Stimulated activated CD4-positive, alpha-beta T cell treated with anti-CD3 and anti-CD28 coated beads, Interleukin-1b, Interleukin-23, amount 100 ng/mL, for 24 hours (primary cell): ENCODE measurements at regions not wholly inside any gene's neighbourhood (a gene's known extent, or its start where the extent isn't known, plus 50 kb on each side); places are given as distances from the start of the nearest gene placed in this dataset.
A peak's percentile ranks its signal among the peaks of the same experiment; 100 is the strongest.
"Not testable (repeated sequence)": the region's sequence is repeated elsewhere in the genome, so short reads cannot be mapped to it uniquely, and the experiment has no call there.

ENCODE experiments used
- DNase-seq, 4 experiments: peaks; one replicate each; pipeline ENCODE4 v3.0.0-alpha.2; 2020; ENCODE audit warnings: low read depth in 4 of 4, low spot score in 1 of 4

GRCh38 chr1:192476802-192477298 lies 98.7 kb upstream of the RGS1 start:
- DNase-seq: no peak

DNA sequence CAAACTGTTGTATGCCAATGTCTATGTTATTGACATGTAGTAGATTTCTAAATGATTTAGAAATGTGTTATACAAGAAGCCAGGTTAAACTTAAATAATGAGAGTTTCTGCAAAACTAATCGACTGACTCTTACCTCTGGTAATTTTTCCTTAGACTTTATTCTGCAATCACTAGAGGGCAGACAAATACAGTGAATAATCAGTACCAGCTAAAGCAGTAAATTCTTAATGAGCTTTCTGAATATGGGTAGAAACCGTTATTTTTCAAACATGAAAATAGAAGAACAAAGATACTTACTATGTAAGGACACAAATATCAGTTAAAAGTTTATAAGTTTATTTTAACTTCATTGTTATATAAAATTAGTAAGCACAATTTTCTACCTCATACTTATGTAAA lies 97.9 kb upstream of the RGS1 start:
- DNase-seq: no peak

DNA sequence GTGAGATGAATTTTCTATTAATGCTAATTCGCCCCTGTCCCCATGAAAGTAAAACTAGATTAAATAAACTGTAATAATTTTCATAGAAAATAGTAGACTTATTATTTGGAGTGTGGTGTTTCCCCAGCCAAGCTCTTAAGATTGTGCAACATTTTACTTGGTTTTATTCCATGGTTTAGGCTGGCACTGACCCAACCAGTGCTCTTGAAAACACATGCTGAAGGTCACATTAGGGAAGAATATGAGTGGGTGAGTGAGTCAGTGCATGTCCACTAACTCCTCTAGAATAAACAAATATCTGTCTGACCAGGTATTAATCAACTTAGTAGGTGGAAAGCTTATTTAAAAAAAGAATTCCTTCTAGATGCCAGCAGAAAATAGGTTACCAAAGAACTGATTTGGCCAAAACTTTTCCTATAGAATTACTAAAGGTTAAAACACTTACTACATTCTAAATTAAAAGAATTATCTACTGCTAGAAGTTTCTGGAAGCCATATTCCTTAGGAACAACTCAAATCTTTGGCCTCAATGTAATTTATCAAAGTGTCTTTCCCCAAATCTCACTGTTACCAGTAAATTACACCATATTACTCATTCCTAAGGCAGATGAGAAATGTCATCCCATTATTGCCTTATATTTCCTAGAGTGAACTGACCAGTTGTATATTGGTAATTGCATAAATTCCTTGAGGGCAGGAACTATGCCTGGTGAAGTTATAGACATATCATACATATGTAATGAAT lies 89.7 kb upstream of the RGS1 start:
- DNase-seq: no peak

- no peak for DNase-seq
These were observed 87.5 kb upstream of the RGS1 start for GRCh38 chr1:192488058-192488457.

DNA sequence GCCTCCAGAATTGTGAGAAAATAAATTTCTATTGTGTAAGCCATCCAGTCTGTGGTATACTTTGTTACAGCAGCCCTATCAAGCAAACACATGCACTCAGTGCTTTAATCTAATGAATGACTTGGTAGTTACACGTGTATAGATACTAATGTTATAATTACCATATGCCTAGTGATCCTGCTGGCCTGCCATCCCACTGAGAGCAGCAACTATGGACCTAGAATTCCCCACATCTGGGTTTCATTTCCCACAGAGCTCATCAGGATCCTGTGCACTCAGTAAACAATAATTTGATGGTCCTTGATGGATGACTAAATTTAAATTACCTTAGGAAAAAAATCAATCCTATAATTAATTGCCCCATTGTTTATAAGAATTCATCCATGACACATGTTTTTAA lies 86.5 kb upstream of the RGS1 start:
- DNase-seq: no peak

- DNase-seq: no peak
These were observed 85.8 kb upstream of the RGS1 start for GRCh38 chr1:192489748-192490147.

GRCh38 chr1:192491804-192492554 lies 83.6 kb upstream of the RGS1 start:
- DNase-seq: no peak

GRCh38 chr1:192493584-192493983 lies 82.0 kb upstream of the RGS1 start:
- DNase-seq: no peak

GRCh38 chr1:192496369-192497056 lies 79.1 kb upstream of the RGS1 start:
- DNase-seq: no peak

- no peak for DNase-seq
These were observed 78.3 kb upstream of the RGS1 start for GRCh38 chr1:192497214-192497794.

DNA sequence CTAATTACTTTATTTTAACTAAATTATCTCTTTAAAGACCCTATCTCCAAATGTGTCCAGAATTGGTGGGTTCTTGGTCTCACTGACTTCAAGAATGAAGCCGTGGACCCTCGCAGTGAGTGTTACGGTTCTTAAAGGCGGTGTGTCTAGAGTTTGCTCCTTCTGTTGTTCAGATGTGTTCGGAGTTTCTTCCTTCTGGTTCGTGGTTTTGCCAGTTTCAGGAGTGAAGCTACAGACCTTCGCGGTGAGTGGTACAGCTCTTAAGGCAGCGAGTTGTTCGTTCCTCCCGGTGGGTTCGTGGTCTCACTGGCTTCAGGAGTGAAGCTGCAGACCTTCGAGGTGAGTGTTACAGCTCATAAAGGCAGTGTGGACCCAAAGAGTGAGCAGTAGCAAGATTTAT lies 77.5 kb upstream of the RGS1 start:
- DNase-seq: not testable (repeated sequence)

- DNase-seq: not testable (repeated sequence)
These were observed 76.5 kb upstream of the RGS1 start for GRCh38 chr1:192499061-192499581.

GRCh38 chr1:192500541-192500940 lies 75.0 kb upstream of the RGS1 start:
- DNase-seq: not testable (repeated sequence)

DNA sequence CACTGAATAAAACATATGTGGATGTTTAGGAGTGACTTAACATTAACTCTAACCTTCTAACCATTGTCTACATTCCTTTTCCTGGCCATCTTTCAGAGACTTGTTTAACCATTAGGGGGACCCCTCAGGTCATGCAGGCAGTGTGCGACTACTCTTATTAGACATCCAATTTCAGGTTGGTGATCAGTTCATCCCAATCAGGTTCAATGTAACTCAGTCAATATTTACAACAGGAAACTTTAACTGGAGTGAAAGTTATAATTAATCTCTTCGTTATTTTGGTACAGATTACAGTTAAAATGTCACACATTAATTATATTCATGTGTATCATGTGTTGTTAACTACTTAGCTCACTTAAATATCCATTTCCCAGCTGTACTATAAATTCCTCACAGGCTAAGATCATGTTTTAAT lies 68.8 kb upstream of the RGS1 start:
- DNase-seq: no peak

DNA sequence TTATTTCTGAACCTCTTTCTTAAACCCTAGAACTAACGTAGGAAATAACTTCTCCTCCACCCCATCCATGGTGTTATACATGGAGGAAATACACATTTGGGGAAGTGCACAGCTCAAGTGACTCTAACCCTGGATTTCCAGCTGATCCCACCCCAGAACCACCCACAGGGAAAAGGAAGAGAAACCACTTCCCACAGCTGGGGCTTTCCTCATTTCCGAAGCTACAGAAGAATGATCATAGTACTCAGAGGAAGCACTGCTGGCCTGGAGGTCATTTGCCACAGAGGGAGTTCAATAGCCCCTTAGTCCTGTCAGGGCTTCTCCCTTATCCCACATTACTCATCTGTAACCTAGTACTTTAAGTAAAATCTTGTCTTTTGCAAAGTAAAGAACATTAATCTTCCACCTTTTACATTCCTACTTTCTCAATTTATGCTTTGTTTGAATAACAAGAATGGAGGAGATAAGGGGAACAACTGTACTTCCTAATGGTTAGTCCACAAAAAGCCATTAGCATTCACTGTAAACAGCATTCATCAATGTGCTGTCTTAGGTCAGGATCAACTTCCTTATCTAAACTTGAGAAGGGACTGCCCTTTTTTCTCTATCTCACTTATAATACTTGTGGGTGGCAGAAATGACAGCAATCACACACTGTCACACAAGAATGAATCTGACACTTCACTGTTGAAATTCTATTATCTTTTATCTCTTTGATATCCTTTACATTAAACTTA lies 63.0 kb upstream of the RGS1 start:
- no peak for DNase-seq

DNA sequence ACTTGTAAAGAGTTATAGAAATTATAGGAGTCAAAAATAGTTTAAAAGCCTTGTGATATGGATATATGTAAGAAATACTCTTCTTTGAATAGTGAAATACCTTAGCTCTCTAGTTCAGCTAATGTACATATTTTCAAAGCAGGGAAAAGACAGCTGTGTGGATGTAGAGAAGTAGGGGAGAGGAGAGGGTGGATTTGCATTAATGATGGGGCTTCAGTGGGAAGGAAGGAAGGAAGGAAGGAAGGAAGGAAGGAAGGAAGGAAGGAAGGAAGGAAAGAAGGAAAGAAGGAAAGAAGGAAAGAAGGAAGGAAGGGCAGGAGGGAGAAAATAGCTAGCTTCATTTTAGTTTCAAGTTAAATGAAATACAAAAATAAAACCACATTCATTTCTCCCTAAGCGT lies 62.4 kb upstream of the RGS1 start:
- DNase-seq: no peak

DNA sequence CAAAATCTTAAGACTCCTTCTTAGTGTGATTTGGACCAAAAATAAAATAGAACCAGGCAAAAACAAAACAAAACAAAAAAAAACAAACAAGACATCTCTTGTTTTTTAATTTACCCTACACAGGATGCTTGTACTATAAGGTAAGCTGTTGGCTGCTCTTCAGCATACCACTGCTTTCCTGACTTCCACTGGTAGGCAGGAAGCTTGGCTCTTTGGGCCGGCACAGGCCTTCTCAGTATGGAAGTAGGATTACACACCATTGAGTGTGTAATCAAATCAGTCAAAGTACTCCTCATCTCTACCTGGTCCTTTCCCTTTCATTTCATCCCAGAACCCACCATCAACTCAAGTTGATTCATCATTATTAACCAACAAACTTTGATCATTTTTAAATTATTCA lies 61.9 kb upstream of the RGS1 start:
- no peak for DNase-seq

- peak in 2 of 4 experiments; percentile 22 to 29 for DNase-seq
These were observed 58.7 kb upstream of the RGS1 start for GRCh38 chr1:192516776-192517297.

GRCh38 chr1:192517716-192518355 lies 57.7 kb upstream of the RGS1 start:
- not testable (repeated sequence) for DNase-seq

- no peak for DNase-seq
These were observed 56.9 kb upstream of the RGS1 start for GRCh38 chr1:192518700-192519099.
